CD4-positive, alpha-beta T cell (primary cell): ENCODE measurements at regions not wholly inside any gene's neighbourhood (a gene's known extent, or its start where the extent isn't known, plus 50 kb on each side); places are given as distances from the start of the nearest gene placed in this dataset.
"Not testable (repeated sequence)": the region's sequence is repeated elsewhere in the genome, so short reads cannot be mapped to it uniquely, and the experiment has no call there.

Experiments used
- ATAC-seq: fragments of 200-7000 bp; cut with Tn5 transposase; one replicate; pipeline ENCODE4 v1.10.0; 2022; ENCODE audit warnings: mild to moderate bottlenecking; ENCODE audit not compliant: poor library complexity
- CTCF ChIA-PET: fragments of 350-600 bp; sonication (Branson Sonifier 250); formaldehyde crosslinking; loops from one replicate; lab custom pipeline; 2021; ENCODE audit warnings: antibody characterized with exemption, inconsistent platforms; lab: Charles Lee
- POLR2A ChIA-PET: fragments of 350-600 bp; sonication (Branson Sonifier 250); formaldehyde crosslinking; loops from one replicate; lab custom pipeline; 2021; ENCODE audit warnings: antibody characterized with exemption, inconsistent platforms; lab: Charles Lee
- DNase-seq, 14 experiments: peaks; one replicate each; pipeline ENCODE4 v3.0.0-alpha.2; 2013 to 2020; ENCODE audit warnings: mixed read lengths in 2 of 14
- H3K27ac ChIP-seq, 2 donors: one replicate each; pipeline versions ENCODE4 v1.5.1 to v1.7.0; 2013; ENCODE audit warnings: low read length in 2 of 2, low read depth in 1 of 2, mild to moderate bottlenecking in 1 of 2
- H3K27me3 ChIP-seq, 2 experiments: 1 replicate in 1 of 2; 2 replicates in 1 of 2; pipeline versions ENCODE4 v1.6.1 to v1.7.0; 2013; ENCODE audit warnings: low read length in 2 of 2, control low read depth in 1 of 2, mild to moderate bottlenecking in 1 of 2, moderate library complexity in 1 of 2; ENCODE audit not compliant: insufficient read depth in 2 of 2, control insufficient read depth in 1 of 2
- H3K36me3 ChIP-seq: one replicate; pipeline ENCODE4 v1.6.1; 2013; ENCODE audit warnings: low read length, control low read depth; ENCODE audit not compliant: insufficient read depth
- H3K4me1 ChIP-seq: one replicate; pipeline ENCODE4 v1.6.1; 2013; ENCODE audit warnings: low read length, control low read depth; ENCODE audit not compliant: insufficient read depth
- H3K4me3 ChIP-seq: one replicate; pipeline ENCODE4 v1.5.1; 2013; ENCODE audit warnings: mild to moderate bottlenecking, low read length, moderate library complexity
- H3K9me3 ChIP-seq, 2 experiments: 1 replicate in 1 of 2; 2 replicates in 1 of 2; pipeline versions ENCODE4 v1.6.1 to v1.7.0; 2013; ENCODE audit warnings: low read length in 2 of 2, mild to moderate bottlenecking in 2 of 2, control low read depth in 1 of 2, moderate library complexity in 1 of 2; ENCODE audit not compliant: control insufficient read depth in 1 of 2, insufficient read depth in 1 of 2
- H3K27ac Mint-ChIP-seq: one replicate; pipeline ENCODE4 v1.8.0; 2020; ENCODE audit warnings: mixed read lengths
- H3K27me3 Mint-ChIP-seq: one replicate; pipeline ENCODE4 v1.8.0; 2021; ENCODE audit warnings: mixed read lengths
- H3K36me3 Mint-ChIP-seq: one replicate; pipeline ENCODE4 v1.8.0; 2021; ENCODE audit warnings: low read depth, mixed read lengths
- H3K4me1 Mint-ChIP-seq: one replicate; pipeline ENCODE4 v1.8.0; 2021; ENCODE audit warnings: low read depth, mixed read lengths
- H3K4me3 Mint-ChIP-seq: one replicate; pipeline ENCODE4 v1.8.0; 2020; ENCODE audit warnings: mild to moderate bottlenecking, mixed read lengths
- H3K9me3 Mint-ChIP-seq: one replicate; pipeline ENCODE4 v1.8.0; 2020; ENCODE audit warnings: mixed read lengths
- CTCF ChIP-seq: fragments of 200-600 bp; IDR thresholded peaks from one replicate; pipeline ENCODE4 v1.8.0; 2022; ENCODE audit warnings: antibody characterized with exemption, mild to moderate bottlenecking
- intact Hi-C, 2 experiments: fragments of 100-400 bp; cut with DNase I in 1 of 2; cut with micrococcal nuclease in 1 of 2; formaldehyde crosslinking; loops; one replicate each; pipeline versions ENCODE4 v1.15.1 to v1.9.0; 2023 to 2025; cut with DNase I, micrococcal nuclease

GRCh38 chr10:25839683-25840082, 94.3 kb upstream of the MYO3A start:
- H3K4me1 Mint-ChIP-seq: no peaks in the 10 kb centered on the region
- CTCF ChIA-PET: no interaction called here

GRCh38 chr10:25840875-25841274, 93.2 kb upstream of the MYO3A start:
- H3K27ac ChIP-seq, H3K4me3 ChIP-seq, intact Hi-C loops, H3K27ac Mint-ChIP-seq, H3K27me3 Mint-ChIP-seq, H3K36me3 Mint-ChIP-seq, H3K4me1 ChIP-seq, H3K9me3 ChIP-seq, CTCF ChIA-PET, POLR2A ChIA-PET, DNase-seq, H3K36me3 ChIP-seq, ATAC-seq, H3K27me3 ChIP-seq, H3K9me3 Mint-ChIP-seq, H3K4me3 Mint-ChIP-seq, H3K4me1 Mint-ChIP-seq: not testable (repeated sequence)

More at GRCh38 chr10:25839683-25840082, 94.3 kb upstream of the MYO3A start:
- intact Hi-C loops: no loop called here
- ATAC-seq: no peak
- POLR2A ChIA-PET: no interaction called here
- no peak overlapping the region for H3K4me3 Mint-ChIP-seq
- no peak for TF ChIP-seq CTCF
- peaks cover 7% of the 10 kb centered on the region for H3K27me3 Mint-ChIP-seq
- H3K27ac Mint-ChIP-seq: no peak overlapping the region
- H3K27me3 ChIP-seq: no peaks in the 10 kb centered on the region
- no peak for DNase-seq
- H3K36me3 Mint-ChIP-seq: no peaks in the 10 kb centered on the region
- H3K4me1 ChIP-seq: no peaks in the 10 kb centered on the region
- H3K9me3 ChIP-seq: no peaks in the 10 kb centered on the region
- H3K4me3 ChIP-seq: no peak overlapping the region
- no peaks in the 10 kb centered on the region for H3K36me3 ChIP-seq
- H3K9me3 Mint-ChIP-seq: peaks cover 3% of the 10 kb centered on the region
- no peak overlapping the region for H3K27ac ChIP-seq

GRCh38 chr10:25842146-25842545, 91.9 kb upstream of the MYO3A start:
- no peaks in the 10 kb centered on the region for H3K4me1 Mint-ChIP-seq
- no peak for ATAC-seq
- H3K36me3 Mint-ChIP-seq: no peaks in the 10 kb centered on the region
- Histone ChIP-seq H3K27ac (no peak overlapping the region), H3K36me3 (no peaks in the 10 kb centered on the region), H3K9me3 (no peaks in the 10 kb centered on the region), H3K4me1 (no peaks in the 10 kb centered on the region), H3K27me3 (no peaks in the 10 kb centered on the region), H3K4me3 (no peak overlapping the region)
- TF ChIP-seq CTCF: no peak
- ChIA-PET CTCF (no interaction called here), POLR2A (interaction anchor here (1.0 kb wide), 1 partner anchor 16 kb away, joined by 3 read pairs; no protein-coding TSS in a partner anchor)
- DNase-seq: no peak
- no peak overlapping the region for H3K4me3 Mint-ChIP-seq
- H3K27ac Mint-ChIP-seq: no peak overlapping the region
- intact Hi-C loops: no loop called here
- H3K9me3 Mint-ChIP-seq: no peaks in the 10 kb centered on the region
- H3K27me3 Mint-ChIP-seq: peaks cover under 1% of the 10 kb centered on the region

- intact Hi-C loops: no loop called here
- POLR2A ChIA-PET: no interaction called here
- H3K27me3 Mint-ChIP-seq: peaks cover 3% of the 10 kb centered on the region
- no peak overlapping the region for H3K4me3 Mint-ChIP-seq
- H3K36me3 ChIP-seq: no peaks in the 10 kb centered on the region
- H3K4me3 ChIP-seq: no peak overlapping the region
- ATAC-seq (no peak), DNase-seq (no peak)
- no peak overlapping the region for H3K27ac ChIP-seq
- H3K9me3 Mint-ChIP-seq: no peaks in the 10 kb centered on the region
- no peak for TF ChIP-seq CTCF
- H3K27ac Mint-ChIP-seq: no peak overlapping the region
- H3K9me3 ChIP-seq: peaks cover 0 to 6% of the 10 kb centered on the region in 2 experiments
- H3K27me3 ChIP-seq: no peaks in the 10 kb centered on the region
- CTCF ChIA-PET: no interaction called here
- H3K4me1 ChIP-seq: no peaks in the 10 kb centered on the region
- H3K36me3 Mint-ChIP-seq: no peaks in the 10 kb centered on the region
- H3K4me1 Mint-ChIP-seq: no peaks in the 10 kb centered on the region
Measured at GRCh38 chr10:25843551-25844170, 90.4 kb upstream of the MYO3A start.

- intact Hi-C loops, CTCF ChIA-PET: not testable (repeated sequence)
Measured at GRCh38 chr10:25844716-25845115, 89.3 kb upstream of the MYO3A start.

More at GRCh38 chr10:25844716-25845115, 89.3 kb upstream of the MYO3A start:
- H3K36me3 ChIP-seq, H3K9me3 Mint-ChIP-seq, H3K27ac Mint-ChIP-seq, H3K4me1 ChIP-seq, H3K9me3 ChIP-seq, H3K4me1 Mint-ChIP-seq, H3K36me3 Mint-ChIP-seq, DNase-seq, H3K27ac ChIP-seq, ATAC-seq, H3K4me3 Mint-ChIP-seq, H3K27me3 ChIP-seq, POLR2A ChIA-PET, H3K4me3 ChIP-seq: not testable (repeated sequence)
- H3K27me3 Mint-ChIP-seq: peaks cover 10% of the 10 kb centered on the region
